ENCODE measurements at regions not wholly inside any gene's neighbourhood (a gene's known extent, or its start where the extent isn't known, plus 50 kb on each side); places are given as distances from the start of the nearest gene placed in this dataset.

GRCh38 chr9:99433095-99433494 lies 211.0 kb downstream of the SEC61B start:
- Histone ChIP-seq H3K4me1 (peaks cover 0 to 13% (median 8%) of the 10 kb centered on the region in 3 donors), H3K36me3 (no peaks in the 10 kb centered on the region), H3K27me3 (no peaks in the 10 kb centered on the region), H3K27ac (peak overlapping the region in 2 of 4 donors; percentile 7 to 29), H3K4me3 (no peak overlapping the region), H3K9me3 (no peaks in the 10 kb centered on the region)
- intact Hi-C loops (cut with DNase I) = no loop called here
- TF ChIP-seq POLR2A (IDR thresholded peaks at IDR 0.05) (no peak), CTCF (IDR thresholded peaks at IDR 0.05) (no peak)
- DNase-seq = no peak
- WGBS, 2 donors = 68 to 76% methylated on average over 4 of the region's 4 CpGs

GRCh38 chr9:99433555-99433954 lies 211.5 kb downstream of the SEC61B start:
- no peaks in the 10 kb centered on the region for H3K9me3 ChIP-seq
- no peak overlapping the region for H3K4me3 ChIP-seq
- no peaks in the 10 kb centered on the region for H3K36me3 ChIP-seq
- TF ChIP-seq POLR2A (IDR thresholded peaks at IDR 0.05) (no peak), CTCF (IDR thresholded peaks at IDR 0.05) (no peak)
- H3K4me1 ChIP-seq = peaks cover 0 to 13% (median 8%) of the 10 kb centered on the region in 3 donors
- peak overlapping the region in 3 of 4 donors; percentile 7 to 29 (median 19) for H3K27ac ChIP-seq
- no peaks in the 10 kb centered on the region for H3K27me3 ChIP-seq
- 0 to 17% methylated on average over 3 of the region's 3 CpGs for WGBS, 2 donors
- DNase-seq = no peak
- intact Hi-C loops (cut with DNase I) = no loop called here

- WGBS, 2 donors = 80 to 81% methylated on average over 5 of the region's 5 CpGs
Measured at GRCh38 chr9:99436616-99437015, 214.5 kb downstream of the SEC61B start.

GRCh38 chr9:99437145-99437544 lies 215.1 kb downstream of the SEC61B start:
- no peaks in the 10 kb centered on the region for H3K36me3 ChIP-seq

More at GRCh38 chr9:99436616-99437015, 214.5 kb downstream of the SEC61B start:
- intact Hi-C loops (cut with DNase I) = no loop called here
- no peak for DNase-seq
- Histone ChIP-seq H3K4me1 (peaks cover 0 to 13% (median 8%) of the 10 kb centered on the region in 3 donors), H3K4me3 (no peak overlapping the region), H3K9me3 (no peaks in the 10 kb centered on the region), H3K27ac (no peak overlapping the region), H3K36me3 (no peaks in the 10 kb centered on the region), H3K27me3 (no peaks in the 10 kb centered on the region)
- TF ChIP-seq POLR2A (IDR thresholded peaks at IDR 0.05) = no peak

GRCh38 chr9:99438596-99438995 lies 216.5 kb downstream of the SEC61B start:
- H3K4me3 ChIP-seq = no peak overlapping the region
- peaks cover 0 to 8% (median 5%) of the 10 kb centered on the region in 3 donors for H3K4me1 ChIP-seq
- no peak overlapping the region for H3K27ac ChIP-seq
- WGBS, 2 donors = 93% methylated on average over 2 of the region's 2 CpGs; no CpG with 5 or more reads in 1 of the 2 donors
- H3K36me3 ChIP-seq = no peaks in the 10 kb centered on the region
- DNase-seq = no peak
- no peaks in the 10 kb centered on the region for H3K9me3 ChIP-seq
- TF ChIP-seq CTCF (IDR thresholded peaks at IDR 0.05) (no peak), POLR2A (IDR thresholded peaks at IDR 0.05) (no peak)
- intact Hi-C loops (cut with DNase I) = no loop called here
- H3K27me3 ChIP-seq = no peaks in the 10 kb centered on the region

More at GRCh38 chr9:99437145-99437544, 215.1 kb downstream of the SEC61B start:
- no peaks in the 10 kb centered on the region for H3K9me3 ChIP-seq
- no peak overlapping the region for H3K4me3 ChIP-seq
- H3K4me1 ChIP-seq = peaks cover 0 to 13% (median 8%) of the 10 kb centered on the region in 3 donors
- no peaks in the 10 kb centered on the region for H3K27me3 ChIP-seq
- no peak for TF ChIP-seq POLR2A (IDR thresholded peaks at IDR 0.05)
- no peak for TF ChIP-seq CTCF (IDR thresholded peaks at IDR 0.05)
- DNase-seq = no peak
- 72 to 80% methylated on average over 3 of the region's 3 CpGs for WGBS, 2 donors
- no peak overlapping the region for H3K27ac ChIP-seq
- intact Hi-C loops (cut with DNase I) = no loop called here

GRCh38 chr9:99441829-99442228 lies 219.7 kb downstream of the SEC61B start:
- no peak for DNase-seq
- H3K27me3 ChIP-seq = no peaks in the 10 kb centered on the region

More at GRCh38 chr9:99441829-99442228, 219.7 kb downstream of the SEC61B start:
- TF ChIP-seq POLR2A (IDR thresholded peaks at IDR 0.05) = no peak
- TF ChIP-seq CTCF (IDR thresholded peaks at IDR 0.05) = no peak
- Histone ChIP-seq H3K4me3 (no peak overlapping the region), H3K4me1 (peaks cover 0 to 14% (median 0%) of the 10 kb centered on the region in 3 donors), H3K9me3 (no peaks in the 10 kb centered on the region), H3K27ac (no peak overlapping the region), H3K36me3 (no peaks in the 10 kb centered on the region)
- intact Hi-C loops (cut with DNase I) = no loop called here
